NOMO-1 (cell line): ENCODE measurements at regions not wholly inside any gene's neighbourhood (a gene's known extent, or its start where the extent isn't known, plus 50 kb on each side); places are given as distances from the start of the nearest gene placed in this dataset.
"Not testable (repeated sequence)": the region's sequence is repeated elsewhere in the genome, so short reads cannot be mapped to it uniquely, and the experiment has no call there.

ENCODE experiments used
- DNase-seq, 2 experiments: peaks; one replicate each; lab custom pipeline; 2025; ENCODE audit not compliant: unreplicated experiment in 2 of 2; lab: John Stamatoyannopoulos, UW

DNA sequence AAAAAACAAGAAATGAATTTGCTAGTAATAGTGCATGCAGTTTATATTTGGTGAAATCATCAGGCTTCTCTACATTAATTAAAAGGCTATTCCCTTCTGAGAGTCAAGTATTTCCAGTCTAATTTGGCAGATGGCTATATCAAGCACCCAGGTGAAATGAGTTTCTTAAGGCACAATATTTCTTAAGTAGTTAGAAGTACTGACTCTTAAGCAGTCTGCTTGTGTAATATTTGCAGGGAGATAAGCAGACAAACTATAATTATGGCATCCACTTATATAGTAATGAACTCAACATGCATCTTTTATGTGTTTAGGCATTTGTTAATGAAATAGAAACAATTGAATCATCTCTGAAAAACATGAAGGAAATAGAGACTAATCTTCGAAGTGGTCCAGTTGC lies 189.2 kb downstream of the UTRN start:
- DNase-seq, result no peak

DNA sequence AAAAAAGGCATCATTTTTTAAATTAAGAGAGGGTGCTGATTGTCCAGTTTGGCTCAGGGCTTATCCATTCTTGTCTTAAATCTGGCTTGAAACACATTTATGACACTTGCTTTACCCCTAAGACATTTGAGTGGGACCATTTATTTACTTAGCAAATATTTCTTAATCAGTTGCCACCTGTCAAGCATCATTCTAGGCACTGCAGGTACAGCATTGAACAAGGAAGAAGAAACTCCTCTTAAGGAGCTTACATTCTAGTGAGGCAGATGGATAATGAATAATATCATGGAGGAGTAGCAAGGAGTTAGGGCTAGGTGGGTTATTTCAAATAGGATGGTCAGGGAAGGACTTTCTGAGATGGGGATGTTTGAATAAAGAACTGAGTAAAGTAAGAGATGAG lies 189.8 kb downstream of the UTRN start:
- DNase-seq, result no peak

DNA sequence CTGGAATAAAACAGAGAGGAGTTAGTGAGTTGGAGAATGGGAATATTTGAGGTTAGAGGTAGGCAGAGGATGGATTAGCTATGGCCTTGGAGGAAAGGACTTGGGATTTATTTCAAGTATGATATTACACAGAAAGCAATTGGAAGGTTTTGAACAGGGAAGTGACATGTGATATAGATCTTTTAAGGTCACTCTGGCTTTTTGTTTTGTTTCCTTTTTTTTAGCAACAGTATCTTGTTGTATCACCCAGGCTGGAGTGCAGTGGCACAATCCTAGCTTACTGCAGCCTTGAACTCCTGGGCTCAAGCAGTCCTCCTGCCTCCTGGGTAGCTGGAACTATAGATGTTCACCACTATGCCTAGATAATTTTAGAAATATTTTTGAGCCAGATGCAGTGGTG lies 190.3 kb downstream of the UTRN start:
- peak in 1 of 2 experiments; percentile 5 for DNase-seq

DNA sequence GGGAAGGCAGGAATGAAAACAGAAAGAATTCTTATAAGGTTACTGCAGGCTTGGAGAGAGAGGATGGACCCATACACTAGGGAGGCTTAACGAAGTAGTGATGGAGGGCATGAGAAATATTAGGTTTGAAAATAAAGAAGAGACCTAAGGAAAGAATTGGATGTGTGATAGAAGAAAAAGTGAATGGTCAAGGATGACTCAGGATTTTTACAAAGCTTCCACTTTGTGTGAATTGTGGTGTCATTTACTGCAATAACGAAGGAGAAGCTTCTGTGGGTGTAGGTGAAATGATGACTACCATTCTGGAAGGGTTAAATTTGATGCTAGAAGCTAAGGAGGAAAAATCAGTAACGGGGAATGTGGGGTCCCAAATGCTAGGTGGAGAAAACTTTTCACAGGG lies 191.2 kb downstream of the UTRN start:
- no peak for DNase-seq

GRCh38 chr6:144477396-144477795 lies 192.3 kb downstream of the UTRN start:
- DNase-seq, result no peak

DNA sequence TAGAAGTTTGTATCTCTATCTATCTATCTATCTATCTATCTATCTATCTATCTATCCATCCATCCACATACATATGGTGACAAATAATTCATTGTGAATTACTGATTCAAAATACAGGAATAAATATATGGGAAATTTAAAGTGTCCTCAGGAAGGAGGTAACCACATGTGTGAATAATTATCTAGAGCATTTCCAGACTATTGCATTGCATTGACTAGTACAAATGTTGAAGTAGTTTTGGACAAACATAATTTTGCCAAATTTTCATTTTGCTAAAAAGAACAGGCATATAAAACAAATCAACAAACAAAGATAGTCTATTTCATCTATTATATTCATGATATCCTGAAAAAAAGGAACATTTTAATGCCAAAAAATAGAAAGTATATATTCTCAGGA lies 192.7 kb downstream of the UTRN start:
- no peak for DNase-seq

GRCh38 chr6:144478483-144478882 lies 193.3 kb downstream of the UTRN start:
- no peak for DNase-seq

GRCh38 chr6:144479991-144480390 lies 194.9 kb downstream of the UTRN start:
- no peak for DNase-seq

GRCh38 chr6:144480473-144480872 lies 195.3 kb downstream of the UTRN start:
- no peak for DNase-seq

GRCh38 chr6:144481527-144481926 lies 196.4 kb downstream of the UTRN start:
- no peak for DNase-seq

DNA sequence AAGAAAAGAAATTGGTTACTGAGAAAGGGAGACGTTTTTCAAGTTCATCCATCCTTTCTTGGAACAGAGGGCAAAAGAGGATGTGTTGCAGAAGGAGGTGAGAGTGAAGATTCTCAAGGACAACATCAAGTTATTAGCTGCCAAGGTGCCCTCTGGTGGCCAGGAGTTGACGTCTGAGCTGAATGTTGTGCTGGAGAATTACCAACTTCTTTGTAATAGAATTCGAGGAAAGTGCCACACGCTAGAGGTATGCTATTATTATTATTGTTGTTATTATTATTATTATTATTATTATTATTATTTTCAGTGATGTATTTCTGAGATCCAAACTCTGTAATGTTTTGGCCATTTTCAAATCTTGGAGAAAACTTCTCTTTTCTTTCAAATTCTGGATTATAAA lies 197.0 kb downstream of the UTRN start:
- DNase-seq, result peak; percentile 37 to 73

- no peak for DNase-seq
These were observed 200.4 kb downstream of the UTRN start for GRCh38 chr6:144485531-144485930.

DNA sequence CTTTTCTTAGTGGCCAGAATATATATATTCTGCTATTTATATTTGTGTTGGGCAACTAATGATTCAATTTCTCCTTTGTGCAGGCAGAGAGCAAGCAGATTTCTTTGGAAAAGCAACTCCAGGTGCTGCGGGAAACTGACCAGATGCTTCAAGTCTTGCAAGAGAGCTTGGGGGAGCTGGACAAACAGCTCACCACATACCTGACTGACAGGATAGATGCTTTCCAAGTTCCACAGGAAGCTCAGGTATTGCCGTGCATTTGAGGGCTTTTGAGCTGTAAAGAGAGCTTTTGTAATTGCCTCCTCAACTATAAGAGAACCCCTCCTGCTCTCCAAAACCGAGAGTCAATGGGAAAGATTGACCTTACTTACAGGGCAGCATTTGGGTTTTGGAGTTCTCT lies 203.5 kb downstream of the UTRN start:
- DNase-seq, result no peak

- DNase-seq, result no peak
These were observed 208.1 kb downstream of the UTRN start for GRCh38 chr6:144493035-144493910.

DNA sequence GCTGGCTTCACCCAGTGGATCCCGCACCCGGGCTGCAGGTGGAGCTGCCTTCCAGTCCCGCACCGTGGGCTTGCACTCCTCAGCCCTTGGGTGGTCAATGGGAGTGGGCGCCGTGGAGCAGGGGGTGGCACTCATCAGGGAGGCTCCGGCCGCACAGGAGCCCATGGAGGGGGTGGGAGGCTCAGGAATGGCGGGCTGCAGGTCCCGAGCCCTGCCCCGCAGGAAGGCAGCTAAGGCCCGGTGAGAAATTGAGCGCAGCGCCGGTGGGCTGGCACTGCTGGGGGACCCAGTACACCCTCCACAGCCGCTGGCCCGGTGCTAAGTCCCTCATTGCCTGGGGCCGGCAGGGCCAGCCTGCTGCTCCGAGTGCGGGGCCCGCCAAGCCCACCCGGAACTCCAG lies 209.9 kb downstream of the UTRN start:
- not testable (repeated sequence) for DNase-seq

- DNase-seq, result no peak
These were observed 212.5 kb downstream of the UTRN start for GRCh38 chr6:144497650-144498049.

GRCh38 chr6:144500892-144501291 lies 215.8 kb downstream of the UTRN start:
- DNase-seq, result peak in 1 of 2 experiments; percentile 3

DNA sequence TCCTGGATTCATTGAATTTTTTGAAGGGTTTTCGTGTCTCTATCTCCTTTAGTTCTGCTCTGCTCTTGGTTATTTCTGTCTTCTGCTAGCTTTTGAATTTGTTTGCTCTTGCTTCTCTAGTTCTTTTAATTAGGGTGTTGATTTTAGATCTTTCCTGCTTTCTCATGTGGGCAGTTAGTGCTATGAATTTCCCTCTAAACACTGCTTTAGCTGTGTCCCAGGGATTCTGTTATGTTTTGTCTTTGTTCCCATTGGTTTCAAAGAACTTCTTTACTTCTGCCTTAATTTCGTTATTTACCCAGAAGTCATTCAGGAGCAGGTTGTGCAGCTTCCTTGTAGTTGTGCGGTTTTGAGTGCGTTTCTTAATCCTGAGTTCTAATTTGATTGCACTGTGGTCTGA lies 220.1 kb downstream of the UTRN start:
- DNase-seq, result not testable (repeated sequence)

- not testable (repeated sequence) for DNase-seq
These were observed 220.9 kb downstream of the UTRN start for GRCh38 chr6:144506051-144506450.

- not testable (repeated sequence) for DNase-seq
These were observed 222.7 kb downstream of the UTRN start for GRCh38 chr6:144507772-144508312.

DNA sequence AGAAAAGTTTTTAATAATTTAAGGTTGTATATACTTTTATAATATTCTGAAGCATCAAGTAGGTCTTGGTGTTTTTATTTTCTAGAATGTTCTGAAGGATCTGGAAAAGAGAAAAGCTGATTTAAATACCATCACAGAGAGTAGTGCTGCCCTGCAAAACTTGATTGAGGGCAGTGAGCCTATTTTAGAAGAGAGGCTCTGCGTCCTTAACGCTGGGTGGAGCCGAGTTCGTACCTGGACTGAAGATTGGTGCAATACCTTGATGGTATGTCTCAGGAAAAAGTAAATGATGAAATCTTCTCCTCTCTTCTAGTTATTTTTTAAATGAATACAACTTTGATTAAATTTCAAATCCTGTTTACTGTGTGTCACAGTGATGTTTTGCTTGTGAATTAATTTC lies 225.7 kb downstream of the UTRN start:
- DNase-seq, result no peak

DNA sequence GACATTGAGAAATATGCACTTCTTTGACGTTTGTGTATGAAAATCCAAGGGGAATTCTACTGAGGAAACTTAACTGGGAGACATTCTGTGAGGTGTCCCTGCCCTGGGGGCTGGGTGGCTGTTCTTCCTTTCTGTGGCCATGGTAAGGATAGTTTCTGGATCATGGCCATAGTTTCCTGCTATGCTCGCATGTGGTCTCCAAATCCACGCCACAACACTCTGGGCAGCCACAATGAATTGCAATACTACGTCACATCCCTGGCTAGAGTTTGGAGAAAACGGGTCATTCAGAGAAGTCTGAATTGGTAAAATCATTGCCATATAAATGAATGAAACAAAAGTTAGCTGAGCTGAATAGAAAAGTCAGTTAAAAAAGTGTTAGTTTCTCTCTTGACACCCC lies 230.6 kb downstream of the UTRN start:
- no peak for DNase-seq
